HG03558 (cell line): ENCODE measurements at regions not wholly inside any gene's neighbourhood (a gene's known extent, or its start where the extent isn't known, plus 50 kb on each side); places are given as distances from the start of the nearest gene placed in this dataset.

Experiments
- ATAC-seq: cut with Tn5 transposase; IDR thresholded peaks from one replicate; pipeline ENCODE4 v1.9.1; 2021; ENCODE audit warnings: moderate number of reproducible peaks; ENCODE audit not compliant: unreplicated experiment; ENCODE audit errors: extremely low read depth

DNA sequence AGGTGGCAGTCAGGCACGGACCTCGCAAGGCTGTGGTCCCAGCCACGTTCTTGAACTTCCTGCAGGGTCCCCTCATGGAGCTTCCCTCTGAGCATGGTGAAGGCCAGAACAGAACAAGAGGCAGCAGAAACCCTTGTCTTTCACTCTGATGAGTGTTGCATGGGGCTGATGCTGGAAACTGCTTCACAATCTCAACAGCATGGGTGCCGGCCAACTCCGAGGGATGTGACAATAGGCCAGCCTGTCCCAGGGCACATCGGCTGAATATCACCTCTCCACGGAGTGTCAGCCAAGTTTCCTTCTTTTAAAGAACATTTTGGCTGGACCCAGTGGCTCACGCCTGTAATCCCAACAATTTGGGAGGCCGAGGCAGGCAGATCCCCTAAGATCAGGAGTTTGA is 173.9 kb downstream of the FOXO1 start:
- ATAC-seq, result no peak

DNA sequence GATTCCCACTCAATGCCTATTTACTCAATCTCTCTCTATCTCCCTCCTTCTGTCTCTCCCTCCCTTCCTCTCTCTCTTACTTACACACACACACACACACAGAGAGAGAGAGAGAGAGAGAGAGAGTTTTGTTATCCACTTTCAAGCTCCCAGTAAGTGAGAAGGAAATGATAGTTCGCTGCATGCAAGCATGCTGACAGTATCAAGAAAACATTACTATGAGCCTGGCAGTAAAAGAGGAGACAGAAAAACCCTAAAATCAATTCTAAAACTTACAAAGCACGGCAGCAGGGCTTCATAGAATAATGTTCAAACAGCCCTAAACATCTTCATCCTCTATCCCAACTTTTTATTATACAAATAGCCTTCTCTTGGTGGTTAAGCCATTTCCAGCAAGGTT is 171.9 kb downstream of the FOXO1 start:
- ATAC-seq, result no peak

DNA sequence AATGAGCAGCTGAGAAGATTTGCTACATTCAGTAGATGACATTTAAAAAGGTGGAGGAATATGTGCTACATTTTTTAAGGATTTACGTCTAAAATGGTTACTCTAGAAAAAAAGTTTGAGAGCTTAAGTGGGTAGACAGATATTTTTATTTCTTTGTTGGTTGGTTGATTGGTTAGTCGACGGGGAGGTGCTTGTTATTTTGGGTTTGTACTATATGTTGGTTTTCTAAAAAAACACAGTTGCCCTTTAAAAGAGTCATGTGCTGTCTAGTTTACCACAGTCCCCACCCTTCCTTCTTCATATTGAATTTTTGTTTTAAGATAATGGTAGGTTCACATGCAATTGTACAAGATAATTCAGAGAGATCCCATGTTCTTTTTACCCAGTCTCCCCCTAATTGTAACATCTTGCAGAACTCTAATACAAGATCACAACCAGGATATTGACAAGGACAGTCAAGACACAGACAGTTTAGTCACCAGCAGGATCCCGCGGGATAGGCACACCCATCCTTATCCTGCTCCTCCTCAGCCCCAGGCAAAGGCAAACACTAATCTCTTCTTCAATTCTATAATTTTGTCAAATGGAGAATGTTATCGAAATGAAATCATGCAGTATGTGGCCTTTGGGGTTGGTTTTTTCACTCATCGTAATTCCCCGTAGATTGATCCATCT is 171.4 kb downstream of the FOXO1 start:
- no peak for ATAC-seq

DNA sequence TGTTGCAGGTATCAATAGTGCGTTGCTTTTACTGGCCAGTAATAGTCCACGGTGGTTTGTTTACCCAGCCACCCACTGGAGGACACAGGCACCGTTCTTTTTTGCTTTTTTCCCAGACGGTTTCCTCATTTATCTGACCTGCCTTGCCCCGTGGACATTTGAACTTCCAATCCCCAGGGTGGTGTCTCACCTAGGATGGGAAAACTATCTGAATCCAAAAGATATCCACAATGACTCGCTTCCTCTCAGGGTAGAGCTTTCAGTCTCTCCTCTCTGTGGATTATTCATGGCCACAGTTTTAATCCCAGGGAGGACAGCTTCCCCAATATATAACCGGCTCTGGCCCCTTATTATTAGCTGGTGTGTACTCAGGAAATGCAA is 170.8 kb downstream of the FOXO1 start:
- no peak for ATAC-seq

DNA sequence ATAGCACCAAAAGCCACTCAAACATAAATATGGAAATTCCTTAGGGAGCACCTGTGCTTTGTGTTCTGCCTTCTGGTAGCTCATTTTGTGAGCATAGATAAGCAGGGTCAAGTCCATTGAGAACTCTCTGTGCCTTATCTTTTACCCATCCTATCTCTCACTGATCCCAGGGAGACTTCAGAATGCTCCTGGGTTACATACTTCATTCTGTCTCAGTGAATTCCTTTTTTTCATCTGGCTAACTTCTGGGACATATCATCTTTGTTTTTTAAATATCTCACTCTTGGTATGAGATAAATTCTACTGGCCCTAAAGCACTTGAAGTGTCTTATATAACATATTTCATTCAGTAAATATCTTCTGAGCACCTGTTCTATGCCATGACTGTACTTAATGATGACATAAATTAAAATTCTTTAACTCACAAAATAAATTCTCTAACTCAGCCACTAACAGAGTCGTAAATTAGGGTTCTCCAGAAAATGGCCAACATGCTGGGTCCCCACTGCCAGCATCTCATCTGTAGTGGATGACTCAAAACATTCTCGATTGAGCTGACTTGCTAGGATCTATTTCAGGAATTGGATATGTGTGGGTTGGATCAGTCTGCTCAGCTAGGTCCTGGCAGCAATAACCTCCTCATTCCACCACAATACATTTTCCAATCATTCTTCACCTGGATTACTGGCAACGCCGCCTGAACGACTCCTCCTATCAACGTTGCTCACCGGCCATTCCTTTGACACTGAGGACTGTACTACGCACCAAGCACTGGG is 170.2 kb downstream of the FOXO1 start:
- no peak for ATAC-seq

DNA sequence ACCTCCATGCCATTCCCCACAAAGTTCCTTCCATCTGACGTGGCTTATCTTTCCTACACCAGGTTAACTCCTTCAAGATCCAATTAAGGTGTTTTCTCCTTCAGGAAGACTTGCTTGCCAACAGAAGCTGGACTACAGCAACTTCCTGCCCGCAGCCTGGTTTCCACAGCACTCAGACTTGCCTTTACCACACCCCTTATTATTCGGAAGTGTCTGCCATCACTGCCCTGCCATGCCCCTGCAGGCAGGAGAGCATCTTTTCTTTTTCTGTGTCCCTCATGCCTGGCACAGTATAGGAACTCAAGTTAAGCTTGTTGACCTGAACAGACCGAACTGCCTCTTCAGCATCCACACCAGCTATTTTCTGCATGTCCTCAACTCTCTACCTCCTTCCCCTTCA is 168.0 kb downstream of the FOXO1 start:
- no peak for ATAC-seq

DNA sequence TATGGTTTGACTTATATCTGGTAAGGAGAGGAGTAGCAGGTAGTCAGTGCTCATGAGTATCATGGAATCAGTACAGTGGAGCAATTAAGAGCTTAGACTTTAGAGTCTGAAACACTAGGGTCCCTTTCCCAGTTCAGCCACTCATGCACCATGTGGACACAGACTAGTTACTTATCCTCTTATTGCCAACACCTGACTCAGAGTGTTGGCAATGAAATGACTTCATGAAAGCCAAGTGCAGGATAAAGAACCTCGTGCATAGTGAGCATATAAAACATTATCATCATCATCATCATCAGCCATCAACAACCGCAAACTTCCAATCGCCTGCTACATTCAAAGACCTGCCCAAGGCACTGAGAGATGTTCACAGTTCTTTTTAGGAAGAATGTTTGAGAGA is 164.2 kb downstream of the FOXO1 start:
- ATAC-seq, result no peak

DNA sequence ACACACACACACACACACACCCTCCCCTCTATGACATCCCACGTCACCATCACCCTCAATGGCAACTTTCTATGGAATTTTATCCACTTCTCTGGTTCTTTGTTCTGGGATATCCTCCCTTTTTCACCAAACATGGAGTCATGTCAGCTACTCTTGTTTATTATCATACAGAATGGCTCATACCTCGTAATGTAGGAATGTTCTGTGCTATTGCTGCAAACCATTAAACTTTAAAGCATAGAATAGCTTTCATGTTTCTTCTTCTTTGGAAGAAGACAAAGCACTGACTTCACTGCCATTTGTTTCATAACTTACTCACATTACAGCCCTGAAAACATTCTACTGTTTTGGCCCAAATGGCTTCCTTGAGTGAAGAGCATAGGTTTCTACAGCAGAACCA is 163.4 kb downstream of the FOXO1 start:
- ATAC-seq, result no peak

DNA sequence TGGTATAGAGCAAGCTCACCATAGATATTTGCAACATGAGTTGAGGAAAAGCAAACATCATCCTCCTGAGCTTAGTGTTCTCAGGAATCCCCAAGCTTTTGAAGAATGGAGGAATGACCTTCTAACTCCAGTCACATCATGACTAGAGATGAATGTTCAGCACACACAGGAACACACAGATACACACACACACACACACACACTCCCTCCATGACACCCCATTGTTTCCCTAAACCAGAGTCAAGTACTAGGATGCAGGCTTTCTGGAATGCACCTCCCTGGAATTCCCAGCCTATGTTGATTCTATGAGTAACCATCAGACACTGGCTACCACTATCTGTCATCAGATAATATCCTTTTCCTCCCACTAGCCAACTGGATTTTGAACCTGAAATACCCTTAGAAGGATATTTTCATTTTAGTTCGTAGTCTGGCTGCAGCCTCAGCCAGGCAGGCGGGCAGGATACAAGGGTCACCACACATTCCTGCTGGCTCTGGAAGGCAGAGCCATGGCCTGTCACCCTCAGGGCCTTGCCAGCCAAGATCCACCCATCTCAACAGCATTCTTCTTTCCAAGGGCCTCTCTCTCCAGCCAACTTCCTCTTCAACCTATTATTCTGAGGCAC is 162.4 kb downstream of the FOXO1 start:
- no peak for ATAC-seq

DNA sequence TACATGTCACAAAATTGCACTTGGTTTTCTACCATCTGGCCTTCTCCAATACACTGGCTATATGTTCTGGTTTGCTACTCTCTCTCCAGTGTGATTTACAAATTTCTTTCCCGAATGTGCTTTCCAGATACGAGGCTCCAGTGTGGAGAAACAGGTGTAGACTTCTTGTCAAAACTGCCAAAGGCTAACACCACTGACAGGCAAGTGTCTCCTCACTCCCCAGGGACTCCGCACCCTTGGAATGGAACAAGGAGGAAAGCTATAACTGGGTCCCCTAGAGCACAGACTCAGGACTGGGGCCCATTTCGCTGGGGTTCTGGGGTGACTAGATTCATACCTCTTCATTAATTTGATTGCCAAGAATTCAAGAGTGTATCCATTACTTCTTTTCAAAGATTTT is 161.8 kb downstream of the FOXO1 start:
- no peak for ATAC-seq

DNA sequence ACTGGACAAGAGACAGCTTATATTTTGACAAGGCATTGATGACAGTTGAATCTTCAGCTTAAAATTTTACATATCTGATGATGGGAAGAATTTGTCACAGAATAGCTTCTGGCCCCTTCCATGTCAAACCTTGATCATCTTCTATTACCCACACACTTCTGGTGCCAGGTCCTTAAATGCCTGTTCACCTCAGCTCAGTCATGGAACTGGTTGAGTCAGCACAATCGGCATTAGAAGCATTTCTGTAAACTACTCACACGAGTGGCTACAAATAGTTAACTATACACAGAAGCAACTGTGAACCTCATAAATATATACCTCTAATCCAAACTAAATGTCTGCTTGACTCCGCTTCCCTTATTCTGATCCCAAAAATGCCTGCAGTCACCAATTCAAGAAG is 161.2 kb downstream of the FOXO1 start:
- no peak for ATAC-seq
